PC-3 (cell line): ENCODE measurements at regions not wholly inside any gene's neighbourhood (a gene's known extent, or its start where the extent isn't known, plus 50 kb on each side); places are given as distances from the start of the nearest gene placed in this dataset.

Experiments used
- EZH2 ChIP-seq: fragments of 300-600 bp; sonication (generic); IDR thresholded peaks from one replicate; pipeline ENCODE4 v1.6.1; 2017; ENCODE audit warnings: antibody characterized with exemption, mild to moderate bottlenecking, low read length; ENCODE audit not compliant: unreplicated experiment
- EZH2phosphoT487 ChIP-seq: fragments of 300-600 bp; sonication (generic); IDR thresholded peaks from 2 replicates; pipeline ENCODE4 v1.6.1; 2018; ENCODE audit warnings: mild to moderate bottlenecking, antibody characterized with exemption, low read length, borderline replicate concordance
- TF ChIP-seq, protein P1 (sequence below): fragments of 300-600 bp; sonication (generic); conservative IDR thresholded peaks from 2 replicates; pipeline ENCODE4 v1.5.1; 2017; ENCODE audit warnings: antibody characterized with exemption, low read depth, mild to moderate bottlenecking, low read length

DNA sequence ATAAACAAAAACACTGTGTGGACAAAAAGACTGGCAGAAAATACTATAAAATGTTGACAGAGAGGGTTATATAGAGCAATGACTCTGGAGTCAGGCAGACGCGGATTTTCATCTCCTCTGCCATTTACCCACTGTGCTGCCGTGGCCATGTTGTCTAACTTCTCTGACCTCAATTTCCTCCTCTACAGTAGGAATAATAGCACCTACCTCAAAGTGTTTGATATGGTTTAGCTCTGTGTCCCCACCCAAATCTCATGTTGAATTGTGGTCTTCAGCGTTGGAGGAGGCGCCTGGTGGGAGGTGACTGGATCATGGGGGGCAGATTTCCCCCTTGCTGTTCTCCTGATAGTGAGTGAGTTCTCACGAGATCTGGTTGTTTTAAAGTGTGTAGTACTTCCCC is 78.2 kb upstream of the CALN1 start:
- TF ChIP-seq, protein P1, sequence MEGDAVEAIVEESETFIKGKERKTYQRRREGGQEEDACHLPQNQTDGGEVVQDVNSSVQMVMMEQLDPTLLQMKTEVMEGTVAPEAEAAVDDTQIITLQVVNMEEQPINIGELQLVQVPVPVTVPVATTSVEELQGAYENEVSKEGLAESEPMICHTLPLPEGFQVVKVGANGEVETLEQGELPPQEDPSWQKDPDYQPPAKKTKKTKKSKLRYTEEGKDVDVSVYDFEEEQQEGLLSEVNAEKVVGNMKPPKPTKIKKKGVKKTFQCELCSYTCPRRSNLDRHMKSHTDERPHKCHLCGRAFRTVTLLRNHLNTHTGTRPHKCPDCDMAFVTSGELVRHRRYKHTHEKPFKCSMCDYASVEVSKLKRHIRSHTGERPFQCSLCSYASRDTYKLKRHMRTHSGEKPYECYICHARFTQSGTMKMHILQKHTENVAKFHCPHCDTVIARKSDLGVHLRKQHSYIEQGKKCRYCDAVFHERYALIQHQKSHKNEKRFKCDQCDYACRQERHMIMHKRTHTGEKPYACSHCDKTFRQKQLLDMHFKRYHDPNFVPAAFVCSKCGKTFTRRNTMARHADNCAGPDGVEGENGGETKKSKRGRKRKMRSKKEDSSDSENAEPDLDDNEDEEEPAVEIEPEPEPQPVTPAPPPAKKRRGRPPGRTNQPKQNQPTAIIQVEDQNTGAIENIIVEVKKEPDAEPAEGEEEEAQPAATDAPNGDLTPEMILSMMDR, result no peak
- no peak for TF ChIP-seq EZH2
- TF ChIP-seq EZH2phosphoT487, result no peak
